OCI-LY7 (cell line): ENCODE measurements at regions not wholly inside any gene's neighbourhood (a gene's known extent, or its start where the extent isn't known, plus 50 kb on each side); places are given as distances from the start of the nearest gene placed in this dataset.

Source experiments
- BruUV-seq: library from RNA; stranded (reverse); fragments of 400-500 nt; replicated peaks from 2 replicates; lab custom pipeline; 2021; lab: Mats Ljungman, UMichigan
- CTCF ChIA-PET: fragments of 300-600 bp; sonication (Branson Sonifier 250); formaldehyde crosslinking; loops from one replicate; lab custom pipeline; 2022; ENCODE audit warnings: antibody characterized with exemption; ENCODE audit not compliant: unreplicated experiment; lab: Charles Lee
- POLR2A ChIA-PET: fragments of 300-600 bp; sonication (Branson Sonifier 250); formaldehyde crosslinking; loops from one replicate; lab custom pipeline; 2022; ENCODE audit warnings: antibody characterized with exemption; lab: Charles Lee
- DNase-seq: peaks from one replicate; pipeline ENCODE4 v3.0.0-alpha.2; 2015; ENCODE audit warnings: low spot score
- H2AFZ ChIP-seq: fragments of 200-600 bp; sonication (generic), shearing (Covaris generic); 2 replicates; pipeline ENCODE4 v1.6.1; 2014; ENCODE audit warnings: mild to moderate bottlenecking, antibody characterized with exemption, low read length, moderate library complexity
- H3K27ac ChIP-seq: fragments of 200-600 bp; sonication (generic); 2 replicates; pipeline ENCODE4 v1.5.1; 2014; ENCODE audit warnings: mixed run types, low read depth, mild to moderate bottlenecking, moderate library complexity, low read length, inconsistent platforms; ENCODE audit not compliant: poor library complexity, severe bottlenecking
- H3K36me3 ChIP-seq: fragments of 200-600 bp; sonication (generic); 2 replicates; pipeline ENCODE4 v1.6.1; 2014; ENCODE audit warnings: mild to moderate bottlenecking, antibody characterized with exemption, low read length, moderate library complexity, mixed read lengths; ENCODE audit not compliant: insufficient read depth
- H3K4me1 ChIP-seq: fragments of 200-600 bp; sonication (generic); 2 replicates; pipeline ENCODE4 v1.5.1; 2014; ENCODE audit warnings: mild to moderate bottlenecking, low read length; ENCODE audit not compliant: insufficient read depth, poor library complexity, severe bottlenecking
- H3K4me2 ChIP-seq: fragments of 200-600 bp; sonication (generic); 2 replicates; pipeline ENCODE4 v1.6.1; 2014; ENCODE audit warnings: mild to moderate bottlenecking, low read length
- H3K4me3 ChIP-seq: fragments of 200-600 bp; sonication (generic); 2 replicates; pipeline ENCODE4 v1.5.1; 2014; ENCODE audit warnings: mild to moderate bottlenecking, low read depth, low read length; ENCODE audit not compliant: poor library complexity, severe bottlenecking
- H3K79me2 ChIP-seq: fragments of 200-600 bp; sonication (generic); 2 replicates; pipeline ENCODE4 v1.6.1; 2016; ENCODE audit warnings: low read depth, mild to moderate bottlenecking, low read length, moderate library complexity, mixed read lengths; ENCODE audit not compliant: insufficient read depth
- H3K9me2 ChIP-seq: fragments of 200-600 bp; sonication (generic); 2 replicates; pipeline ENCODE4 v1.6.1; 2016; ENCODE audit warnings: mild to moderate bottlenecking, low read length, mixed read lengths; ENCODE audit not compliant: insufficient read depth
- H3K9me3 ChIP-seq: fragments of 200-600 bp; sonication (generic); 2 replicates; pipeline ENCODE4 v1.6.1; 2014; ENCODE audit warnings: mild to moderate bottlenecking, mixed run types, low read length, mixed read lengths
- H4K20me1 ChIP-seq: fragments of 200-600 bp; sonication (generic); 2 replicates; pipeline ENCODE4 v1.6.1; 2014; ENCODE audit warnings: mild to moderate bottlenecking, antibody characterized with exemption, low read length, moderate library complexity, mixed read lengths; ENCODE audit not compliant: insufficient read depth
- CTCF ChIP-seq: fragments of 200-600 bp; sonication (generic); conservative IDR thresholded peaks from 2 replicates; pipeline ENCODE4 v1.5.1; 2014; ENCODE audit warnings: mild to moderate bottlenecking, antibody characterized with exemption, low read length, moderate library complexity, mixed read lengths
- EZH2phosphoT487 ChIP-seq: fragments of 200-600 bp; sonication (generic); IDR thresholded peaks from 2 replicates; pipeline ENCODE4 v1.6.1; 2018; ENCODE audit warnings: low read depth, borderline replicate concordance, mild to moderate bottlenecking, mixed run types, antibody characterized with exemption, low read length, moderate library complexity, mixed read lengths
- intact Hi-C: fragments of 100-400 bp; cut with micrococcal nuclease; formaldehyde crosslinking; loops from one replicate; pipeline ENCODE4 v1.10.0; 2022; ENCODE audit not compliant: unreplicated experiment

- Histone ChIP-seq H4K20me1 (no peaks in the 10 kb centered on the region), H3K9me2 (no peaks in the 10 kb centered on the region), H3K4me1 (no peaks in the 10 kb centered on the region), H3K79me2 (no peaks in the 10 kb centered on the region), H3K9me3 (no peaks in the 10 kb centered on the region), H3K36me3 (no peaks in the 10 kb centered on the region), H3K27ac (no peak overlapping the region), H3K4me2 (no peak overlapping the region), H2AFZ (no peak overlapping the region), H3K4me3 (no peak overlapping the region)
- DNase-seq, result peak; percentile 24
- TF ChIP-seq EZH2phosphoT487 (no peak), CTCF (no peak)
- BruUV-seq, result no TSS peak
- CTCF ChIA-PET, result no interaction called here
- POLR2A ChIA-PET, result no interaction called here
- intact Hi-C loops, result no loop called here
Observed at GRCh38 chr9:135281791-135282737, 194.6 kb downstream of the OLFM1 start.

- Histone ChIP-seq H3K9me2 (no peaks in the 10 kb centered on the region), H3K36me3 (no peaks in the 10 kb centered on the region), H4K20me1 (no peaks in the 10 kb centered on the region), H3K4me1 (no peaks in the 10 kb centered on the region), H3K4me2 (no peak overlapping the region), H3K79me2 (no peaks in the 10 kb centered on the region), H3K4me3 (no peak overlapping the region), H2AFZ (no peak overlapping the region), H3K9me3 (no peaks in the 10 kb centered on the region), H3K27ac (no peak overlapping the region)
- no TSS peak for BruUV-seq
- CTCF ChIA-PET, result no interaction called here
- no peak for DNase-seq
- intact Hi-C loops, result no loop called here
- TF ChIP-seq CTCF (no peak), EZH2phosphoT487 (no peak)
- POLR2A ChIA-PET, result no interaction called here
Observed at GRCh38 chr9:135282808-135283207, 195.3 kb downstream of the OLFM1 start.

- Histone ChIP-seq H3K4me2 (no peak overlapping the region), H3K27ac (no peak overlapping the region), H4K20me1 (no peaks in the 10 kb centered on the region), H3K9me2 (no peaks in the 10 kb centered on the region), H3K79me2 (no peaks in the 10 kb centered on the region), H3K4me3 (no peak overlapping the region), H3K4me1 (no peaks in the 10 kb centered on the region), H3K9me3 (no peaks in the 10 kb centered on the region), H3K36me3 (no peaks in the 10 kb centered on the region), H2AFZ (no peak overlapping the region)
- DNase-seq, result no peak
- TF ChIP-seq EZH2phosphoT487 (no peak), CTCF (no peak)
- CTCF ChIA-PET, result no interaction called here
- POLR2A ChIA-PET, result no interaction called here
- BruUV-seq, result no TSS peak
- intact Hi-C loops, result no loop called here
Observed at GRCh38 chr9:135283671-135284070, 195.9 kb upstream of the PPP1R26 start.
